Uterus (tissue), 2 donors: ENCODE measurements at regions not wholly inside any gene's neighbourhood (a gene's known extent, or its start where the extent isn't known, plus 50 kb on each side); places are given as distances from the start of the nearest gene placed in this dataset.

ENCODE experiments used
- CTCF ChIP-seq, 4 experiments: fragments of 200-600 bp in 2 of 4; fragments of 450-650 bp in 2 of 4; sonication (generic) in 2 of 4; IDR thresholded peaks; one replicate each; pipeline ENCODE4 v1.5.1; 2016 to 2019; ENCODE audit warnings: antibody characterized with exemption in 4 of 4, mild to moderate bottlenecking in 2 of 4, moderate library complexity in 1 of 4
- POLR2A ChIP-seq, 2 donors: fragments of 450-650 bp; IDR thresholded peaks; one replicate each; pipeline ENCODE4 v1.6.1; 2016; ENCODE audit warnings: antibody characterized with exemption in 2 of 2, mild to moderate bottlenecking in 1 of 2, moderate library complexity in 1 of 2

- TF ChIP-seq CTCF (IDR thresholded peaks at IDR 0.05) (no peak), POLR2A (IDR thresholded peaks at IDR 0.05) (no peak)
Observed at GRCh38 chr1:63135174-63135512, 187.2 kb upstream of the FOXD3 start.
